Astrocyte (in vitro differentiated cells and primary cell): ENCODE measurements at regions not wholly inside any gene's neighbourhood (a gene's known extent, or its start where the extent isn't known, plus 50 kb on each side); places are given as distances from the start of the nearest gene placed in this dataset.

ENCODE experiments used
- EZH2 ChIP-seq: IDR thresholded peaks from 2 replicates; pipeline ENCODE4 v1.6.1; 2012; ENCODE audit warnings: mild to moderate bottlenecking, low read length, inconsistent platforms; ENCODE audit not compliant: insufficient read depth
- TF ChIP-seq, protein P1 (sequence below): IDR thresholded peaks from 2 replicates; pipeline ENCODE4 v1.5.1; 2011; ENCODE audit warnings: low read depth, mild to moderate bottlenecking, inconsistent platforms, low read length, moderate library complexity; ENCODE audit not compliant: insufficient read depth

DNA sequence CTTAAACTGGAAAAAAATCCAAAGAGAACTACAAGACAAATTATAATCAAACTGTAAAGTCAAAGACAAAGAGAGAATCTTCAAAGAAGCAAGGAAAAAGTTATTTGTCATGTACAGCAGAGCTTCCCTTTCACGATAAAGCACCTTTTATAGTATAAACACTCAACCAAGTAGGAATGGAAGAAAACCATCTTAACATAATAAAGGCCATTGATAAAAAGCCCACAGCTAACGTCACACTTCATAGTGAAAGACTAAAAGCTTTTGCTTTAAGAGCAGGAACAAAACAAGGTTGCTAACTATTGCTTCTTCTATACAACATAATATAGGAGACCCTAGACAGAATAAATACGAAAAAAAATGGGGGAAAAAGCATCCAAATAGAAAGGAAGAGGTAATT lies 595.7 kb upstream of the POU3F4 start:
- TF ChIP-seq, protein P1, sequence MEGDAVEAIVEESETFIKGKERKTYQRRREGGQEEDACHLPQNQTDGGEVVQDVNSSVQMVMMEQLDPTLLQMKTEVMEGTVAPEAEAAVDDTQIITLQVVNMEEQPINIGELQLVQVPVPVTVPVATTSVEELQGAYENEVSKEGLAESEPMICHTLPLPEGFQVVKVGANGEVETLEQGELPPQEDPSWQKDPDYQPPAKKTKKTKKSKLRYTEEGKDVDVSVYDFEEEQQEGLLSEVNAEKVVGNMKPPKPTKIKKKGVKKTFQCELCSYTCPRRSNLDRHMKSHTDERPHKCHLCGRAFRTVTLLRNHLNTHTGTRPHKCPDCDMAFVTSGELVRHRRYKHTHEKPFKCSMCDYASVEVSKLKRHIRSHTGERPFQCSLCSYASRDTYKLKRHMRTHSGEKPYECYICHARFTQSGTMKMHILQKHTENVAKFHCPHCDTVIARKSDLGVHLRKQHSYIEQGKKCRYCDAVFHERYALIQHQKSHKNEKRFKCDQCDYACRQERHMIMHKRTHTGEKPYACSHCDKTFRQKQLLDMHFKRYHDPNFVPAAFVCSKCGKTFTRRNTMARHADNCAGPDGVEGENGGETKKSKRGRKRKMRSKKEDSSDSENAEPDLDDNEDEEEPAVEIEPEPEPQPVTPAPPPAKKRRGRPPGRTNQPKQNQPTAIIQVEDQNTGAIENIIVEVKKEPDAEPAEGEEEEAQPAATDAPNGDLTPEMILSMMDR: no peak
- TF ChIP-seq EZH2: no peak
